ENCODE measurements at regions not wholly inside any gene's neighbourhood (a gene's known extent, or its start where the extent isn't known, plus 50 kb on each side); places are given as distances from the start of the nearest gene placed in this dataset.

GRCh38 chr10:63005246-63005645 is 127.9 kb upstream of the NRBF2 start:
- TF ChIP-seq MLLT1 (IDR thresholded peaks at IDR 0.05) (no peak), POLR2AphosphoS5 (IDR thresholded peaks at IDR 0.05; ENCODE audit: low read length) (no peak), ESRRA (IDR thresholded peaks at IDR 0.05; ENCODE audit: low read length) (no peak), SRF (IDR thresholded peaks at IDR 0.05; ENCODE audit: low read depth in 2 of 2, low read length in 2 of 2) (no peak), REST (IDR thresholded peaks at IDR 0.05; ENCODE audit: low read depth, low read length) (no peak), CREM (IDR thresholded peaks at IDR 0.05; ENCODE audit: low read depth) (no peak)
